HG03066 (cell line): ENCODE measurements at regions not wholly inside any gene's neighbourhood (a gene's known extent, or its start where the extent isn't known, plus 50 kb on each side); places are given as distances from the start of the nearest gene placed in this dataset.
A peak's percentile ranks its signal among the peaks of the same experiment; 100 is the strongest.

Experiments used
- ATAC-seq: cut with Tn5 transposase; IDR thresholded peaks from one replicate; pipeline ENCODE4 v1.9.1; 2021; ENCODE audit warnings: low read depth; ENCODE audit not compliant: unreplicated experiment

- ATAC-seq, result no peak
Measured at GRCh38 chr2:237150186-237150585, 64.5 kb downstream of the COPS8 start.

- ATAC-seq, result no peak
Measured at GRCh38 chr2:237150831-237151375, 65.2 kb downstream of the COPS8 start.

- no peak for ATAC-seq
Measured at GRCh38 chr2:237152361-237152760, 66.7 kb downstream of the COPS8 start.

GRCh38 chr2:237153181-237153580 is 67.5 kb downstream of the COPS8 start:
- ATAC-seq, result no peak

- ATAC-seq, result no peak
Measured at GRCh38 chr2:237154082-237154638, 68.5 kb downstream of the COPS8 start.

- peak; percentile 59 for ATAC-seq
Measured at GRCh38 chr2:237154884-237155851, 69.5 kb downstream of the COPS8 start.

GRCh38 chr2:237156031-237156856 is 70.6 kb downstream of the COPS8 start:
- no peak for ATAC-seq

- no peak for ATAC-seq
Measured at GRCh38 chr2:237156857-237157779, 71.4 kb downstream of the COPS8 start.

GRCh38 chr2:237157780-237158102 is 72.1 kb downstream of the COPS8 start:
- ATAC-seq, result no peak

- no peak for ATAC-seq
Measured at GRCh38 chr2:237158194-237158593, 72.5 kb downstream of the COPS8 start.

- no peak for ATAC-seq
Measured at GRCh38 chr2:237159006-237159911, 73.6 kb downstream of the COPS8 start.

GRCh38 chr2:237160271-237160919 is 74.7 kb downstream of the COPS8 start:
- ATAC-seq, result no peak

GRCh38 chr2:237161189-237161588 is 75.5 kb downstream of the COPS8 start:
- no peak for ATAC-seq

GRCh38 chr2:237162959-237163358 is 77.3 kb downstream of the COPS8 start:
- ATAC-seq, result no peak

GRCh38 chr2:237164474-237165042 is 78.9 kb downstream of the COPS8 start:
- ATAC-seq, result no peak

- no peak for ATAC-seq
Measured at GRCh38 chr2:237165405-237166276, 80.0 kb downstream of the COPS8 start.

GRCh38 chr2:237167038-237167437 is 81.3 kb downstream of the COPS8 start:
- ATAC-seq, result no peak
